ENCODE measurements at regions not wholly inside any gene's neighbourhood (a gene's known extent, or its start where the extent isn't known, plus 50 kb on each side); places are given as distances from the start of the nearest gene placed in this dataset.

GRCh38 chr15:38046257-38047051, 112.0 kb downstream of the TMCO5A start:
- DNase-seq (ENCODE audit: low read depth in 1 of 2, low spot score in 1 of 2), result no peak

- no peak for DNase-seq (ENCODE audit: low read depth in 1 of 2, low spot score in 1 of 2)
Measured at GRCh38 chr15:38048001-38048455, 113.6 kb downstream of the TMCO5A start.

DNA sequence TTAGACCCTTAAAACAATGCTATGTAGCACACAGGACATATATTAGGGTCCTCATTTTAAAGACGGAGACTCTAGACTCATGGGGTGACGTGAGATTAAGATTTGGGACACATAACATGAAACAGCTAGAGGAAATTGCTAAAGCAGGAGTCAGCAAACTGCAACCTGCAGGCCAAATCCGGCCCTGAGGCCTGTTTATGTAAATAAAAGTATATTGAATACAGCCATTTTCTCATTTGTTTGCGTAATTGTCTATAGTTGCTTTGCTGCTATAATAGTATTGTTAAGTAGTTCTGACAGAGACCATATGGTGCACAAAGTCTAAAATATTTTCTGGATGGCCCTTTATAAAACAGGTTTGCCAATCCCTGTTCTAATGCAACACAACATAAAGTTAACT, 115.5 kb downstream of the TMCO5A start:
- no peak for DNase-seq (ENCODE audit: low read depth in 1 of 2, low spot score in 1 of 2)

- DNase-seq (ENCODE audit: low read depth in 1 of 2, low spot score in 1 of 2), result no peak
Measured at GRCh38 chr15:38050529-38051448, 116.3 kb downstream of the TMCO5A start.

DNA sequence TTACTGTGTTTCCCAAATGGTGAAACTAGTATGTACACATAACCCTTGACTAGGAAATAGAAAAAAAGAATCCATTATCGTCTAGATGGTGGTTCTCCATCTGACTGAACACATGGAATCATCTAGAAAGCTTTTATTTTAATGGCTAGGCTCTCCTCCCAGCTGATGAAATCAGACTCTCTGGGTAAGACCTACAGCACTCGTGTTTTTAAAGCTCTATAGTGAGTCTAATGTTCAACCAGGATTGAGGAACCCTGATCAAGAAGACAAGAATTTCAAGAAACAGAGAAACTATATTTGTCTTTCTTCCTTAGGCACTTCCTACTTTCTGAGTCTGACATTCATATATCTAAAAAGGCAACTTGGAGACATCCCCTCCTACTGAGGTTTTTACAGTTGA, 118.8 kb downstream of the TMCO5A start:
- no peak for DNase-seq (ENCODE audit: low read depth in 1 of 2, low spot score in 1 of 2)

- DNase-seq (ENCODE audit: low read depth in 1 of 2, low spot score in 1 of 2), result no peak
Measured at GRCh38 chr15:38053776-38054175, 119.3 kb downstream of the TMCO5A start.

DNA sequence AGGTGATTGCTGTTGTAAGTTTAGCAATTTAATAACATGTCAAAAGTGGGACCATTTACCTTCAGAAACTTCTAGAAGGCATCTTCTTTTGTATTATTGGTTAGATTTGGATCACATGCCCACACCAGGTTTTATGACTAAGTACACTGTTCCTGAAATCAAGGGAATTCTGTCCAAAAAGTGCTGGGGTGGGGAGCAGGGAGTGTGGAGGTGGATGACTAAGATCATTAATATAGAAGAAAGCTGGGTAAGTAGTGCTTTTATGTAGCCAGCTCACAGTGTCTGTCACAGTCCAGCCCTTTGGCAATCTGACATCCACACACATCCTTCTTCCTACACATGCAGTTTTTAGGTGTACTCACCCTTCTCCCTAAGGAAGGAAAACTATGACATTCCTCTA, 120.0 kb downstream of the TMCO5A start:
- DNase-seq (ENCODE audit: low read depth in 1 of 2, low spot score in 1 of 2), result no peak

- DNase-seq (ENCODE audit: low read depth in 1 of 2, low spot score in 1 of 2), result no peak
Measured at GRCh38 chr15:38058596-38059075, 124.2 kb downstream of the TMCO5A start.

DNA sequence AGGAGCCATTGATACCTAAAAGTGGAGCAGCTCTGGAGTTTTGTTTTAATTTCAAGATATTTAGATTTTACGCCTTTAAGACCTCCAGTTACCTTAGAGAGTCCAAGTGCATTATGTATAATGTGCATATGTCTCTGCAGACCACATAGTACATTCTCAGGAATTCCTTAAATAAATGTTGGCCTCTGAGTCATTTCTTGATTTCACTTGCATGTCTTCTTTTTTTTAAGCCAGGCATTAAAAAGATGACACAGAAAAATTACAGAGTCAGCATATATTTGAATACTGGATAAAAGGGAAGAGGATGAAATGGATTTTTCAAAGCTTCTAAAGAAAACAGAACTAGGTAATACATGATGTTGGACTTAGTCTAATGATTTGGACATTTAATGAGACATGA, 125.2 kb downstream of the TMCO5A start:
- DNase-seq (ENCODE audit: low read depth in 1 of 2, low spot score in 1 of 2), result no peak

- DNase-seq (ENCODE audit: low read depth in 1 of 2, low spot score in 1 of 2), result no peak
Measured at GRCh38 chr15:38061856-38062649, 127.6 kb downstream of the TMCO5A start.

- no peak for DNase-seq (ENCODE audit: low read depth in 1 of 2, low spot score in 1 of 2)
Measured at GRCh38 chr15:38062696-38063095, 128.3 kb downstream of the TMCO5A start.

- DNase-seq (ENCODE audit: low read depth in 1 of 2, low spot score in 1 of 2), result no peak
Measured at GRCh38 chr15:38065721-38066345, 131.4 kb downstream of the TMCO5A start.

- DNase-seq (ENCODE audit: low read depth in 1 of 2, low spot score in 1 of 2), result no peak
Measured at GRCh38 chr15:38066612-38067011, 132.2 kb downstream of the TMCO5A start.

DNA sequence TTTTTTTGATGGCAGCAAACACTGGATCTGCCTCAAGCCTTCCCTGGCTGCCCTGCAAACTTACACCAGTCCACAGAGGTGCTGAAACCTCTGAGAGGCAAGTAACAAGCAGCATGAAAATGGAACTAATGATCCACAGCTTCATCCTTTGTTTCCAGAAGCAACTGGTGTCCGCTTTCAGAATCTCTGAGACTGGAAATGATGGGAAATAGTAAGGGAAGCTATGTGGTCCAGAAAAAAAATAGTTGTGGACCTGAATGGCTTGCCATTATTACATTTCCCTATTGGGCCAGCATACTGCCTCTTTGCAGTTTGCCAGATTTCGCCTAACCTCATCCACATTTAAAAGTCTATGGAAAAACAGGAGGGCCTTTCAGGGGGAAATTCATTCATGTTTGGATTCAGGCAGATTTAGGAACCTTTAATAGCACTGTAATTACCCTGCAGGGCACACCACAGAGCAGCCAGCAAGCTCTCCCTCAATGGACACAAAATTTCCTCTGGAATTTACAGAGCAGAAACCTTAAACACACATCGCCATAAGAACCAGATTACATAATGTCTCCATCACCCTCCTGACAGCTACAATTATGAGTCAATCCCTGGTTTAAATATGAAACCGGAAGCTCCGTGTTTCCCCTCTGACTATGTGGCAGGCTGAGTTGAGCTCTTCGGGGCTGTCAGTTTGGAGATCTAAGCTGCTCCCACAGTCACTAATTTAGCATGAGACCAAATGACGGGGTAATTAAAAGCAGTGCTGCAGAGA, 134.4 kb downstream of the TMCO5A start:
- DNase-seq (ENCODE audit: low read depth in 1 of 2, low spot score in 1 of 2), result peak in 1 of 2 donors; percentile 31

GRCh38 chr15:38069511-38070011, 135.1 kb downstream of the TMCO5A start:
- no peak for DNase-seq (ENCODE audit: low read depth in 1 of 2, low spot score in 1 of 2)

GRCh38 chr15:38070778-38071177, 136.3 kb downstream of the TMCO5A start:
- DNase-seq (ENCODE audit: low read depth in 1 of 2, low spot score in 1 of 2), result no peak

DNA sequence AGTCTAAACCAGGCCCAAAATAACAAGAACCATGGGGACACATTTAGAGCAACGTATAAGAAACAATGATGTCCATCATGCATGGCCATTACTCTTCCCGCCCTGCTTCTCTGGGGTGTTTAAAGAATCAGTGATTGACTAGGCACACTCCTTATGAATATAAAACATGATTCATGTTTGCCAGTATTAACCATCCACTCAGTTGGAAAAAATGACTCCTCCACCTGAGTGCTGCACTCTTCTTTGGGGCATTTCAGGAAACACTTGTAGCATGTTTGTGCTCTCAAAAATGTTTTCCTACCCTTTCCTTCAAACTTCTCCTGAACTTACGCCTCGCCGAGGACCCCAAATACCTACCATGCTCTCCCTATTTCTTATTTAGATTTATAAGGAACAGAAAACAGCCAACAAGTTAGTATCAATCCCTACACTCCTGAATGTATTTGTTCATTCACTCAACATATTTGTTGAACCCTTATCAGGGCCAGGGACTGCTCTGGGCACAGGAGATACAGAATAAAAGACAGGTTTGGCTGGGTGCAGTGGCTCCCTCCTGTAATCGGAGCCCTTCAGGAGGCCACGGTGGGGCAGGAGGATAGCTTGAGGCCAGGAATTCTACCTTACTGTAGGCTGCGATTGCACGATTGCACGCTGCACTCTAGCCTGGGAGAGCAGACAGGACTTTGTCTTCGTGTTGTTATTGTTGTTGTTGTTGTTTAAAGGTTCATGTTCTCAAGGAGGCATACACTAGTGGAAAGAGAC, 137.0 kb downstream of the TMCO5A start:
- no peak for DNase-seq (ENCODE audit: low read depth in 1 of 2, low spot score in 1 of 2)

DNA sequence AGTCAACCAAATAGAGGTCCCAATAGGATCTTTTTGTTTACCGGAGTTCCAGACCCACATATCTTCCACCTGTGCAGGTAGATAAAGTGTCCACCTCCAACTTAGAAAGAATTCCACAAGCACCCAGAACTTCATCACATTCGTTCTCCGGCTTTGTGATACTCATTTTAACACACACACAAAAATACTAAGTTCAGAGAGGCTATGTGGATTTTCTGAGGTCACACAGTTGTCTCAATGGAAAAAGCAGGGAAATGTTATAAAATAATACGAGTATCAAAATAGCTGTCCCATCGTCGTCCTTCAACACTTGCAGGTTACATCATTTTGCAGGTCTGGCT, 137.5 kb downstream of the TMCO5A start:
- DNase-seq (ENCODE audit: low read depth in 1 of 2, low spot score in 1 of 2), result no peak
